GM18526 (cell line): ENCODE measurements at regions not wholly inside any gene's neighbourhood (a gene's known extent, or its start where the extent isn't known, plus 50 kb on each side); places are given as distances from the start of the nearest gene placed in this dataset.

Experiments
- POLR2A ChIP-seq: IDR thresholded peaks from 3 replicates; pipeline ENCODE4 v1.6.1; 2011; ENCODE audit not compliant: insufficient read length; ENCODE audit errors: extremely low read depth

DNA sequence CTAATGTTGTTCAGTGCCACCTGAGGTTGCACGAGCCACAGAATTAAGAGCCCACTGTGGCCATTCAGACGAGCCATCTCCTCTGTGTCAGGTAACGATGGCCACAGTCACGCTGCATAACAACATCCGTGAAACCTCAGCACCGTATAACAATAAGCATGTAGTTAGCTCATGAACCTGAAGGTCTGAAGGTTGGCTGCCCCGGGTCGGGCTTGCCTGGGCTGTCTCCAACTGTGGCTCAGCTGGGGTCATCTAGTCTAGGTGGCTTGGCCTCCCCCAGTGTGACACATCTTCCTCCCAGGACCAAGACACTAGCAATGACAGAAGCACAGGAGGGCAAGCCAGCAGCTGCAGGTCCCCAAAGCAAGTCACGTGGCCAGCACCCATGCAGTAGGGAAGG lies 258.0 kb downstream of the GLI2 start:
- TF ChIP-seq POLR2A = no peak

DNA sequence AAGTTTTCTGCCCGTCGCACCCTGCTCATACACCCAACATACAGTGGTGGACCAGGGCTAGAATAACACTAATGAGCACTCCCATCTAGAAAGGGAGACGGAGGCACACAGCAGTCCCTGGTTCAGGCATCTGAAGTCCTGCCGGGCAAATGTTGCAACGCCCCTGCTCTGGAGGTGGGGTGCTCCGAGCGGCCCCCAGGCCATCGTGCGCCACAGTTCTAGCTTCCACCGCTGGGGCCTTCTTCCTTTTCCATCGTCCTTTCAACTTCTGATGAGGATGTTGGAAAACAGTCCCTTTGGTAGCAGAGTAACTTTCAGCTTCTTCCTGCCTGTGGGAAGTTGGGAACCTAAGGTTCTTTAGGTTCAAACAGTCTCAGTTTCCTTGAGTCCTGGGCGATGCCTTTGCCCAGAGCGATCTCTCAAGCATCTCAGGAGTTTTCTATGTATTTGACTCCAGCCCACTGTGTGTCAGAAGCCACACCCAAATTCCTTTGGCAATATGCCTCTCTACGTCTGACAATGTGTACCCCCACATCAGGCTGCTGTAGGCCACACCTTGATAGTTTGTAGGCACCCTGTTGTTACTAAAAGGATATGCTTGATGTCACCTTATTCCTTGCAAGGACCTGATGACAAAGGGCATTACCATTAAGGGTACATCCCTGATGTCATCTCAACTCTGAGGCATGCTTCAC lies 258.8 kb downstream of the GLI2 start:
- TF ChIP-seq POLR2A = no peak

DNA sequence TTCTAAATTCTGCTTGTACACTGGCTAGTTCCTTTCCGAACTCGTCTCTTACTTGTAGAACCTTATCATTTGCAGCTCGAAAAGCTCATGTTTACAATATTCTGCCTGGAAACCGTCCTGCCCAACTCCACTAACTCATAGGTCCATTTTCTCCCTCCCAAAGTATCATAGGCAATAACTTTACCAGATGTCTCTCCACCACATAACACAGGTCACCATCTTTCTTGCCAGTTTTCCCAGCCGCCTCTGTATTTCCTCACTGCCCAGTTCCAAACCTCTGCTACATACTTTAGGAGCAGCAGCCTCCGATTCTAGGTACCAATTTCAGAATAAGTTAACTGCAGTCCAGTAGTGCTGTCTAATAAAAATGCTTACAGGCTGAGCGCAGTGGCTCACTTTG lies 259.5 kb downstream of the GLI2 start:
- no peak for TF ChIP-seq POLR2A

DNA sequence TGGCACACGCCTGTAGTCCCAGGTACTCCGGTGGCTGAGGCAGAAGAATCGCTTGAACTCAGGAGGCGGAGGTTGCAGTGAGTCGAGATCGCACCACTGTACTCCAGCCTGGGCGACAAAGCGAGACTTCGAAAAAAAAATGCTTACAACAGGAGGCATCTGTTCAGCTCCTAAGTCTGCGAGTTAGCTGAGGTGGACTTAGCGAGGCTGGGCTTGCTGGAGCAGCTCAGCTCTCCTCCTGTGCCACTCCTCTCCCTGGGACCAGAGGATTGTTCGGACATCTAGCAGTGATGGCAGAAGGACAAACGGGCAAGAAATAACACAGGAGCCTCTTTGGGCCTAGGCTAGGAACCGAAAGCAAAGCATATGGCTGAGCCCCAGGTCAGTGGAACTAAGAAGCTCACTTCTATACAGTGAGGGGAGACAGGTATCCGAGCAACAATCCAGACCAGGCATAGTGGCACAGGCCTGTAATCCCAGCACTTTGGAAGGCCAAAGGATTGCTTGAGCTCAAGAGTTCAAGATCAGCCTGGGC lies 260.1 kb downstream of the GLI2 start:
- no peak for TF ChIP-seq POLR2A

DNA sequence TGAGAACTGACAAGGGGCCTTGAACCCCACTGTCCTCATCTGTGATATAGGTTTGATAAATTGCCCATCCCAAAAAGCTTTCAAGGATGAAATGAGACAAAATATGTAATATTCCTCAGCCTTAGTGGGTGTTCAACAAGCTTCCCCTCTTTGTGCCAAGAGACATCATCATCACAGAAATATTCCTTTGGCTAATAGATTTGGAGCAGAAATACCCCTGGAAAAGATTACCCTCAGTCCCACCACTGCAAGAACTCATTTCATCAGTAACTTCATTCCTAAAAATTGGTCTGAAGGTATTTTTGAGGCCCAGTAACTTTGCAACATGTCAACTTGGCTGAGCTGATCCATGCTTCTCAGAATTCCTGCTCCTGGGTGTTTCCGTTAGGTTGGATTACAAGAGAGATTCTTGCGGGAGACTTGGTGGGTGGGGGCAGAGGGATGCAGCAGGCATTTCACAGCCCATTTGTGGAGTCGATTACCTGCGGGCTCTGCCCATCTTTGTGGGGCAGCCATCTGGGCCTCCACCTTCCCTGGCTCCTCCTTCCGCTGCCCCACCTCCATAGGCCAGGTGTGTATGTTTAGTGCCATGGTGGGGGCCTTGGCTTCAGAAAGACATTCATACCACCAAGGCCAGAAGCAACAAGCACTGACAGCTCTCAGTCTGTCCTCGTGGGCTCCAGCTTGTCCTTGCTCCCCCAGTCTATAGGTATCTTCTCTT lies 263.9 kb downstream of the GLI2 start:
- TF ChIP-seq POLR2A = no peak

DNA sequence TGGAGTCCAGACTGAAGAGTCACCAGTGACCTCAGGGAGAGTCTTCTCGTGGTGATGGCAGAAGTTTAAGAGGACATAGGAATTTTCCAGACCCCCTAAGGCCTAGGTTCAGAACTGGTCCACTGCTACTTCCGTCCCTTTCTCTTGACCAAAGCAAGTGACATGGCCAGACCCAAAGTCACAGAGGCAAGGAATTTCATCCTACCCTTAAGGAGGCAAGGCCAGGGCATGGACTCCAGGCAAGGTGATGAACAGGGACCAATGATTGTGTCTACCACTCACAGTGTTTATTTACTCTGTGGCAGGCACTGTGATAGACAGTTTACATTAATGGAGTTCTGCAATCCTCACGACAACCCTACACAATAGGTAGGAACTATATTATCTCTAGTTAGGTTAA lies 265.1 kb downstream of the GLI2 start:
- no peak for TF ChIP-seq POLR2A

DNA sequence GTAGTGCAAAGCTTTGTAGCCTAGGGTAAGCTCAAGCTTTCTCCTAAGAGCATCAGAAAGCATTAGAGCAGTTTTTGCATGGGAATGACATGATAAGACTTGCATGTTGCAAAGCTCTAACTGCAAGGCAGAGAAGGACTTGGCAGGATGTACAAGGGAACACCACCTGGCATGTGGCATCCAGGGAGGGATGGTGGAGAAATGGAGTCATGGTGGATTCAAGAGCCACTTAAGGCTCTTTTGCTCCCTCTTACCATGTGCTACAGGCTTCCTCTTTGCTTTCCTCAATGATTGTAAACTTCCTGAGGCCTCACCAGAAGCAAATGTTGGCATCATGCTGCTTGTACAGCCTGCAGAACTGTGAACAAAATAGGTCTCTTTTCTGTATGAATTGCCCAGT lies 266.0 kb downstream of the GLI2 start:
- no peak for TF ChIP-seq POLR2A

DNA sequence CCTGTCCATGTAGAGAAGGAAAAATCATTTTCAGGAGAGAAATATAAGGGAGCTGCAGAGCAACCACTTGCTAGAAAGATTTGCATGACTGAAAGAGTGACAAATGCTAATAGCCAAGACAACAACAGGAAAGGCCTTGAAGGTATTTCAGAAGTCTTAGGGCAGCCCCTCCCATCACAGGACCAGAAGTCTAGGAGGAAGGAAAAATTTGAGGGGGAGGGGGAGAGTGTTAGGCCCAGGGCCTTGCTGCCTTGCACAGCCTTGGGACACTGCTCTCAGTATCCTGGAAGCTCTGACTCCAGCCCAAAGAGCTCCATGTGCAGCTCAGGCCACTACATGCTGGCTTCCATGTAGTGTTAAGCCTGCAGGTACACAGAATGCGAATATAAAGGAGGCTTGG lies 266.9 kb downstream of the GLI2 start:
- no peak for TF ChIP-seq POLR2A

DNA sequence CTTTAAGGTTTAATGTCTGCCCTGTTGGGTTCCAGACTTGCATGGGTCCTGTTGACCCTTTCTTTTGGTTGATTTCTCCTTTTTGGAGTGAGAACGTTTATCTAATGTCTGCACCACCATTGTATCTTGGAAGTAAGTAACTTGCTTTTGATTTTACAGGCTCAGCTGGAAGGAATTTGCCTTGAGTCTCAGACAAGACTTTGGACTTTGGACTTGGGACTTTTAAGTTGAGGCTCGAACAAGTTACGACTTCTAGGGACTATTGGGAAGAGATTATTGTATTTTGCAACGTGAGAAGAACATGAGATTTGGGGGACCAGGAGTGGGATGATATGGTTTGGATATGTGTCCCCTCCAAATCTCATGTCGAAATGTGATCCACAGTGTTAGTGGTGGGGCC lies 267.7 kb downstream of the GLI2 start:
- no peak for TF ChIP-seq POLR2A

DNA sequence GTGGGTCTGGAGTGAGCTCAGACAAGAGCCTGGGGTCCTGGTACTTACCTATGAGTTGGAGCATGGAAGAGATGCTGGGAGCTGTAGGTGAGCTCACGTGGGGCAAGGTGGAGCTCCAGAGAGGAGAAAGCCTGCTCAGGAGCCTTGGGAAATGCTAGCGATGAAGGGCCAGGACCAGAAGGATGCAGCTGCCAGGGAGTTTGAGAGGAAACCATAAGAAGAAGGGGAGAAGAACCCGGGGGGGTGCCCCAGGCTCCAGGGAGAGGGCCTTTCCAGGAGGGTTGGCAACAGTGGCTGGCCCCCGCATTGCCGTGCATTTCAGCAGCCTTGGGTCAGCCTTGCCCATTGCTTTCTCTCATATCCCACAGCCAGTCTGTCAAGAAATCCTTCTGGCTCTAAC lies 268.7 kb downstream of the GLI2 start:
- no peak for TF ChIP-seq POLR2A

DNA sequence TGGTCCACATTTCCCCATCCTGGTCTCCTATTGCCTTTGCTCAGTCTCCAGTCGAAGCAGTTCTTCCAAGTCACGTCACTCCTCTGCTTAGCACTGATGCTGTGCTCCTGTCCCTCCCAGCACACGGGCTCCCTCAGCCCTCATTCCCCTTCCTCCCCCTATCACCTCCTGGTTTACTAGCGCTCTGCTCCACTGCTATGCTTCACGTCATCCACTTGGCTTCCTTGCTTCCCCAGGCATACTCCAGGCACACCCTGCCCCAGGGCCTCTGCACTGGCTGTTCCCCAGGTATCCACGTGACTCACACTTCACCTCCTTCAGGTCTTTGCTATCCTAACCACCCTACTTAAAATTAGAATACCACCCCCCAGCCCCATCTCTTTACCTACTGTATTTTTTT lies 269.3 kb downstream of the GLI2 start:
- TF ChIP-seq POLR2A = no peak

DNA sequence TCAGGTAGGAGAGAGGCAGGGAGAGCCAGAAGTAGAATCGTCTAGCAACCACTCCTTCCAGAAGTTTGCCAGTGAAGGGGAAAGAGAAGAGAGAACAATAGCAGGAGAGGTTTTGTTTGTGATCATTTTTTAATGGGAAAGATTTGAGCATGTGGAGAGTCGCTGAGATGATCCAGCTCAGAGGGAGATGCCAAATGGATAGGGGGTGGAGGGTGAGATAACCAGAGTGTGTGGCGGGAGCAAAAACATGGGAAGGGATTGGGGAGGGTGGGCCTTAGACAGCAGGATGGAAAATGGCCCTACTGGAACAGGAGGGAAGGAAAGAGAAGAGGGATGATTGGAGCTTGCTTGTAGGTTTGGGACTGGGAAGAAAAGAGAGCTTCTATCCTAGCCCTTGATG lies 269.8 kb downstream of the GLI2 start:
- no peak for TF ChIP-seq POLR2A

DNA sequence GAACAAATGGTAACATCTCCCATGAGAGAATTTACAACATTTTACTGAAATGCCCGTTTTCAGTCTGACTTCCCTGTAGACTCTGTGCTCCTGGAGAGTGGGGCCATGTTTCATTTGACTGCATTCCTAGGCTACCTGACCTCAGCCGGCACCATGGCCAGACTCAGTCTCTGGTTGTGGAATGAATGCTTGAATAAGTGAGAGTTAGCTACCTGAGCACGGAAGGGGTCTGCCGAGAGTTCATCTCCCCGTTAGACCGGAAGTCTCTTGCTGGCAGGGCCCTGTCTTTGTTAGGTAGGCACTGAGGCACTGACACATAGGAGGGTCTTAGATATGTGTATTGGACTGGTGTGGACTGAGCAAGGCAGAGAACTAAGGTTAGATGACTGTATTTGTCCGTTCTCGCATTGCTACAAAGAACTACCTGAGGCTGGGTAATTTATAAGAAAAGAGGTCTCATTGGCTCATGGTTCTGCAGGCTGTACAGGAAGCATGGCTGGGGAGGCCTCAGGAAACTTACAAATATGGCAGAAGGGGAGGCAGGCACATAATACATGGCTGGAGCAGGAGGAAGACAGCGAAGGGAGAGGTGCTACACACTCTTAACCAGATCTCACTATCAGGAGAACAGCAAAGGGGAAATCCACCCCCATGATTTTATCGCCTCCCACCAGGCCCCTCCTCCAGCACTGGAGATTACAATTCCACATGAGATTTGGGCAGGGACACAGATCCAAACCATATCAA lies 271.2 kb downstream of the GLI2 start:
- TF ChIP-seq POLR2A = no peak

DNA sequence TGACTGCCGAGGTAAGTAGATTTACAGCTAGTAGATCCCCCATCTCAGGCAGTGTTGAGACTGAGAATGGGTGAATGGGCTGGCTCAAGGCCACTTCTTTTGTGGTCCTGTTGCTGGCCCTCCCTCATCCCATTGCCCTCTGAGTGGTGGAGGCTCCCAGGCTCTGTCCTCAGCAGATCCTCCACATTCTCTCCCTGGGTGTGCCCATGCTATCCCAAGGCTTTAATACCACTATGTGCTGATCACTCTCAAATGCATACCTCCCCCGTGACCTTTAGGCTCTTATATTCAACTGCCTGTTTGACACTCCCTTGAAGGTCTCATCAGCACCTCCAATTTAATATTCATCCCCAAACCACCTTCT lies 271.8 kb downstream of the GLI2 start:
- TF ChIP-seq POLR2A = no peak

DNA sequence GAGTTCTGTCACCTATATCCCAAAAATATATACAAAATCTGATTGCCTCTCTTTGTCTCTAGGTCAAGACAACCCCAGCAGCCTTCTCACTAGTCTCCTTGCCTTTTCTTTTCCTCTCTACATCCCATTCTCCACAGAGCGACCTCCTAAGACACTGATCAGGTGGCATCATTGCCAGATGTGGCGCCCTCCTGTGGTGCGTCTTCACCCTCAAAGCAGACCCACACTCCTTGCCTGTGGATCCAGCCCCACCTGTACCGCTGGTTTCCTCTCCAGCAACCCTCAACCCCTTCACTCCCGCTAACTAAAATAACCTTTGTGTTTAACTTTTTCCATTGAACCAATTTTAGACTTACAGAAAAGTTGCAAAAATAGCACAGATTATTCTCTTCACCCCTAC lies 273.3 kb downstream of the GLI2 start:
- no peak for TF ChIP-seq POLR2A

DNA sequence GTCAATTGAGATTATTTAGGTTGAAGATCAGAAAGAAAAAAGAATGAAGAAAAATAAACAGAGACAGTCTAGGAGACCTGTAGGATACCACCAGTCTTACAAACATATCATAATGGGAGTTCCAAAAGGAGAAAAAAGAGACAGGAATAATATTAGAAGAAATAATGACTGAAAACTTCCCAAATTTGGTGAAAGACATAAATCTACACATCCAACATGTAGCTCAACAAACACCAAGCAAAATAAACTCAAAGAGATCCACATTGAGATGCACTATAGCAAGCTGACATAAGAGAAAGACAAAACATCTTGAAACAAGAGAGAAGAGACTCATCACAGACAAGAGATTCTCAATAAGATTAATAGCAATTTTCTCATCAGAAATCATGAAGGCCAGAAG lies 274.0 kb downstream of the TFCP2L1 start:
- TF ChIP-seq POLR2A = no peak

DNA sequence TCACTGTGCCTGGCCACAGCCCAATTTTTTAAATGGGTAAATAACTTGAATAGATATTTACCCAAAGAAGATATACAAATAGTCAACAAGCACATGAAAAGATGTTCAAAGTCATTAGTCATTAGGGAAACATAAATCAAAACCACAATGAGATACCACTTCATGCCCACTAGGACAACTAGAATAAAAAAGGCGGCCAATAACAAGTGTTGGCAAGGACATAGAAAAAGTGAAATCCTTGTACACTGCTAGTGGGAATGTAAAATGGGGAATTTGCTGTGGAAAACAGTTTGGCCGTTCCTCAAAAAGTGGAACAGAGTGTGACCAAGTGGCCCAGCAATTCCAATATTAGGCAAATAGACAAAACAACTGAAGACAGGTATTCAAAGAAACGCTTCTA lies 270.1 kb downstream of the TFCP2L1 start:
- no peak for TF ChIP-seq POLR2A

DNA sequence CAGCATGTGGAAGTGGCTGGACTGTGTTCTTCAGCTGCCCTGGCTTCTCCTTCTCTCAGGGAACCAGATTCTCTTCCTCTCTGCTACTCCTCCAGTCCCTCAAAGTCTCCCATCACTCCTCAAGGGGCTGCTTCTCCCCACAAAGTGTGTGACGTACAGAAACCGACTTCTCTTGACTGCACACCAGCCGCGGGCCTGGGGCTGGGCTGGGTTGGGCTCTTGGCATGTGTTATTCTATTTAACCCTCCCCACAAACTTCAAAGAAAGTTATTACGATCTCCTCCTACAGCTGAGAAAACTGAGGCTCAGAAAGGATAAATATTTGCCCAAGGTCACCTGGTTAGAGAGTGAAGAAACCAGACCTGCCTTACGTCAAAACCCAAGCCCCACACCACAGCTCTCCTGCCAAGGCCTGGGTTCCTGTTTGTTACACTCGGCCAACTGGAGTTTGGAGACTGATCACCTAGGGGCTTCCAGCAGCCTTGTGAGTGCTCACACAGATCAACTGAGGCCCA lies 269.0 kb downstream of the TFCP2L1 start:
- TF ChIP-seq POLR2A = no peak
